ENCODE measurements at regions not wholly inside any gene's neighbourhood (a gene's known extent, or its start where the extent isn't known, plus 50 kb on each side); places are given as distances from the start of the nearest gene placed in this dataset.

DNA sequence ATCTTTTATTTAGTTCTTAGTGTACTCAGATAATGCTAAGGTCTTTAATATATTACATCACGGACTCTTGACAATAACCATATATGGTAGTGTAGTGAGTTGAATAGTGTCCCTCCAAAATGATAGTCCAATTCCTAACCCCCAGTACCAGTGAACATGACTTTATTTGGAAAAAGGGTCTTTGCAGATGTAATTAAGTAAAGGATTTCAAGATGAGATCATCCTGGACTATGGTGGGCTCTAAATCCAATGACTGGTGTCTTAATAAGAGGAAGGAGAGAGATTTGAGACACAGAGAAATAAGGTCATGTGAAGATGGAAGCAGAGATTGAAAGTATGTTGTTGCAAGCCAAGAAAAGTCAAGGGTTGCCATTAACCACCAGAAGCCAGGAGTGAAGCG is 236.5 kb upstream of the DIPK2B start:
- BruUV-seq (replicated peaks), result no TSS peak
- ChIA-PET POLR2A (interaction anchor here (0.8 kb wide), 1 partner anchor 9 kb away, joined by 4 read pairs; no protein-coding TSS in a partner anchor), CTCF (no interaction called here)
- no peaks in the 10 kb centered on the region for H3K4me1 Mint-ChIP-seq (ENCODE audit: insufficient read depth, unreplicated experiment)
- H3K27ac Mint-ChIP-seq (ENCODE audit: low read depth, unreplicated experiment), result no peak overlapping the region
- intact Hi-C loops (cut with micrococcal nuclease), result no loop called here
- peaks cover 50% of the 10 kb centered on the region for H3K27me3 Mint-ChIP-seq (ENCODE audit: insufficient read depth, unreplicated experiment)
- H3K36me3 Mint-ChIP-seq (ENCODE audit: insufficient read depth, unreplicated experiment), result no peaks in the 10 kb centered on the region
- no peak for DNase-seq (ENCODE audit: unreplicated experiment)
- H3K4me3 Mint-ChIP-seq (ENCODE audit: unreplicated experiment), result no peak overlapping the region
- H3K9me3 Mint-ChIP-seq (ENCODE audit: unreplicated experiment), result no peaks in the 10 kb centered on the region
- TF ChIP-seq, protein P1, sequence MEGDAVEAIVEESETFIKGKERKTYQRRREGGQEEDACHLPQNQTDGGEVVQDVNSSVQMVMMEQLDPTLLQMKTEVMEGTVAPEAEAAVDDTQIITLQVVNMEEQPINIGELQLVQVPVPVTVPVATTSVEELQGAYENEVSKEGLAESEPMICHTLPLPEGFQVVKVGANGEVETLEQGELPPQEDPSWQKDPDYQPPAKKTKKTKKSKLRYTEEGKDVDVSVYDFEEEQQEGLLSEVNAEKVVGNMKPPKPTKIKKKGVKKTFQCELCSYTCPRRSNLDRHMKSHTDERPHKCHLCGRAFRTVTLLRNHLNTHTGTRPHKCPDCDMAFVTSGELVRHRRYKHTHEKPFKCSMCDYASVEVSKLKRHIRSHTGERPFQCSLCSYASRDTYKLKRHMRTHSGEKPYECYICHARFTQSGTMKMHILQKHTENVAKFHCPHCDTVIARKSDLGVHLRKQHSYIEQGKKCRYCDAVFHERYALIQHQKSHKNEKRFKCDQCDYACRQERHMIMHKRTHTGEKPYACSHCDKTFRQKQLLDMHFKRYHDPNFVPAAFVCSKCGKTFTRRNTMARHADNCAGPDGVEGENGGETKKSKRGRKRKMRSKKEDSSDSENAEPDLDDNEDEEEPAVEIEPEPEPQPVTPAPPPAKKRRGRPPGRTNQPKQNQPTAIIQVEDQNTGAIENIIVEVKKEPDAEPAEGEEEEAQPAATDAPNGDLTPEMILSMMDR (IDR thresholded peaks at IDR 0.05; ENCODE audit: unreplicated experiment), result no peak

DNA sequence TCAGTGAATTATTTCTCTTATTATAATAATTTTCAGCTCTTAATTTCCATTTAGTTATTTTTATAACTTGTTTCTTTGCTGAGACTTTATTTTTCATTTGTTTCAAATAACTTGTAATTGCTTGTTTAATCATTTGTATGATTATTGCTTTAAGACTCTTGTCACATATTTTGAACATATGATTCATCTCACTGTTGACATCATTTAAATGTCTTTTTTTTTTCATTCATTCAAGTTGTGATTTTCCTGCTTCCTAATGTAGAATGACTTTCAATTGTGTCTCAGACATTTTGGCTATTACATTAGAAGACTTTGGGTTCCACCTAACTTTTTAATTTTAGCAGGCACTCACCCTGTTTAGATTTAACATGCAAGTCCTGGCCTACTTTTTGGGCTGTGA is 234.8 kb upstream of the DIPK2B start:
- POLR2A ChIA-PET, result interaction anchor here (0.9 kb wide), 2 partner anchors 11 to 113 kb away, joined by 3 to 6 read pairs; no protein-coding TSS in a partner anchor
- BruUV-seq (replicated peaks), result no TSS peak
- H3K27ac Mint-ChIP-seq (ENCODE audit: low read depth, unreplicated experiment), result no peak overlapping the region
- no peaks in the 10 kb centered on the region for H3K36me3 Mint-ChIP-seq (ENCODE audit: insufficient read depth, unreplicated experiment)
- H3K9me3 Mint-ChIP-seq (ENCODE audit: unreplicated experiment), result no peaks in the 10 kb centered on the region
- CTCF ChIA-PET, result no interaction called here
- no peak overlapping the region for H3K4me3 Mint-ChIP-seq (ENCODE audit: unreplicated experiment)
- intact Hi-C loops (cut with micrococcal nuclease), result no loop called here
- TF ChIP-seq, protein P1 (IDR thresholded peaks at IDR 0.05; ENCODE audit: unreplicated experiment), result no peak
- DNase-seq (ENCODE audit: unreplicated experiment), result no peak
- H3K4me1 Mint-ChIP-seq (ENCODE audit: insufficient read depth, unreplicated experiment), result no peaks in the 10 kb centered on the region
- peaks cover 56% of the 10 kb centered on the region for H3K27me3 Mint-ChIP-seq (ENCODE audit: insufficient read depth, unreplicated experiment)

GRCh38 chrX:45434231-45434630 is 233.6 kb upstream of the DIPK2B start:
- H3K27ac Mint-ChIP-seq (ENCODE audit: low read depth, unreplicated experiment), result no peak overlapping the region
- intact Hi-C loops (cut with micrococcal nuclease), result no loop called here
- POLR2A ChIA-PET, result no interaction called here
- DNase-seq (ENCODE audit: unreplicated experiment), result no peak
- no peaks in the 10 kb centered on the region for H3K36me3 Mint-ChIP-seq (ENCODE audit: insufficient read depth, unreplicated experiment)
- CTCF ChIA-PET, result no interaction called here
- TF ChIP-seq, protein P1 (IDR thresholded peaks at IDR 0.05; ENCODE audit: unreplicated experiment), result no peak
- H3K27me3 Mint-ChIP-seq (ENCODE audit: insufficient read depth, unreplicated experiment), result peaks cover 56% of the 10 kb centered on the region
- H3K4me1 Mint-ChIP-seq (ENCODE audit: insufficient read depth, unreplicated experiment), result no peaks in the 10 kb centered on the region
- no peak overlapping the region for H3K4me3 Mint-ChIP-seq (ENCODE audit: unreplicated experiment)
- no TSS peak for BruUV-seq (replicated peaks)
- H3K9me3 Mint-ChIP-seq (ENCODE audit: unreplicated experiment), result no peaks in the 10 kb centered on the region

DNA sequence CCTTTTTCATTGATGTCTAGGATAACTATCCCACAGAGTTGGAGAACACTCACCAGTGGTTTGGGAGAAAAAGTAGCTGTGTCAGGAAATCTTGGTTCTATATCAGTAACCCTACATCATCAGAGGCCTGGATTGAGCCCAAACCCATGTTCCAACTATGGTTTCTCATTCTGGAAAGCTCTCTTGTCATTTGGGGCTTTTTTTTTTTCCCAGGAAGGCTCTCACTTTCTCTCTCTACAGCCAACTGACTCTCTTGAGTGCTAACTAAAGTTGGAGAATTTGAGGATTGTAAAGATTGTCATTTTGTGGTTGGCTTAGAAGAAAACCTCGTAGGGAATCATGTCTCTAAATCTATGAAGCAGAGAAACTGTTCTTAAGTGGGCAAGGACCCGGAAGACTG is 228.2 kb upstream of the DIPK2B start:
- Mint-ChIP-seq H3K4me1 (ENCODE audit: insufficient read depth, unreplicated experiment) (no peaks in the 10 kb centered on the region), H3K27me3 (ENCODE audit: insufficient read depth, unreplicated experiment) (peaks cover 44% of the 10 kb centered on the region), H3K36me3 (ENCODE audit: insufficient read depth, unreplicated experiment) (no peaks in the 10 kb centered on the region), H3K27ac (ENCODE audit: low read depth, unreplicated experiment) (no peak overlapping the region), H3K9me3 (ENCODE audit: unreplicated experiment) (no peaks in the 10 kb centered on the region), H3K4me3 (ENCODE audit: unreplicated experiment) (no peak overlapping the region)
- TF ChIP-seq, protein P1 (IDR thresholded peaks at IDR 0.05; ENCODE audit: unreplicated experiment), result no peak
- no peak for DNase-seq (ENCODE audit: unreplicated experiment)
- ChIA-PET POLR2A (no interaction called here), CTCF (interaction anchor here (0.6 kb wide), 1 partner anchor 1388 kb away, joined by 3 read pairs; no protein-coding TSS in a partner anchor)
- intact Hi-C loops (cut with micrococcal nuclease), result no loop called here
- no TSS peak for BruUV-seq (replicated peaks)
